ENCODE measurements at regions not wholly inside any gene's neighbourhood (a gene's known extent, or its start where the extent isn't known, plus 50 kb on each side); places are given as distances from the start of the nearest gene placed in this dataset.

DNA sequence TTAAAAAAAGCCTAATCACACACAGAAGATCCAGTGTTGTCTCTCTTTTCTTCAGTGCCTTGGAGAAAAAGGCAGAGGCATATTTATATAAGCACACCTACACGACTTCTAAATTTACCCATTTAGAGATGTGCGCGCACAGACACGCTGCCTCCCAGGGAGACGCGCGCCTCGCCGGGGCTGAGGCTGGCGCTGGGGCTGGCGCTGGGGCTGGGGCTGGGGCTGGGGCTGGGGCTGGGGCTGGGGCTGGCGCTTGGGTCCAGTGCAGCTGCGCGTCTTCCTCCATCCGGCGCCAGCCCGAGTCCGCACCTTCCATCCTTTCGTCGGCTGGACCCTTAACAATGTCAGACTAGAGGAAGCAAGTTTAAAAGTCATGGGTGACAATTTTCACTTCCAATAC lies 118.4 kb upstream of the ARID2 start:
- TF ChIP-seq, protein P1, sequence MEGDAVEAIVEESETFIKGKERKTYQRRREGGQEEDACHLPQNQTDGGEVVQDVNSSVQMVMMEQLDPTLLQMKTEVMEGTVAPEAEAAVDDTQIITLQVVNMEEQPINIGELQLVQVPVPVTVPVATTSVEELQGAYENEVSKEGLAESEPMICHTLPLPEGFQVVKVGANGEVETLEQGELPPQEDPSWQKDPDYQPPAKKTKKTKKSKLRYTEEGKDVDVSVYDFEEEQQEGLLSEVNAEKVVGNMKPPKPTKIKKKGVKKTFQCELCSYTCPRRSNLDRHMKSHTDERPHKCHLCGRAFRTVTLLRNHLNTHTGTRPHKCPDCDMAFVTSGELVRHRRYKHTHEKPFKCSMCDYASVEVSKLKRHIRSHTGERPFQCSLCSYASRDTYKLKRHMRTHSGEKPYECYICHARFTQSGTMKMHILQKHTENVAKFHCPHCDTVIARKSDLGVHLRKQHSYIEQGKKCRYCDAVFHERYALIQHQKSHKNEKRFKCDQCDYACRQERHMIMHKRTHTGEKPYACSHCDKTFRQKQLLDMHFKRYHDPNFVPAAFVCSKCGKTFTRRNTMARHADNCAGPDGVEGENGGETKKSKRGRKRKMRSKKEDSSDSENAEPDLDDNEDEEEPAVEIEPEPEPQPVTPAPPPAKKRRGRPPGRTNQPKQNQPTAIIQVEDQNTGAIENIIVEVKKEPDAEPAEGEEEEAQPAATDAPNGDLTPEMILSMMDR (conservative IDR thresholded peaks at IDR 0.05; ENCODE audit: low read depth, low read length): no peak
- H3K4me3 ChIP-seq (ENCODE audit: low read depth, low read length): no peak overlapping the region
- DNase-seq (ENCODE audit: low read depth): no peak

DNA sequence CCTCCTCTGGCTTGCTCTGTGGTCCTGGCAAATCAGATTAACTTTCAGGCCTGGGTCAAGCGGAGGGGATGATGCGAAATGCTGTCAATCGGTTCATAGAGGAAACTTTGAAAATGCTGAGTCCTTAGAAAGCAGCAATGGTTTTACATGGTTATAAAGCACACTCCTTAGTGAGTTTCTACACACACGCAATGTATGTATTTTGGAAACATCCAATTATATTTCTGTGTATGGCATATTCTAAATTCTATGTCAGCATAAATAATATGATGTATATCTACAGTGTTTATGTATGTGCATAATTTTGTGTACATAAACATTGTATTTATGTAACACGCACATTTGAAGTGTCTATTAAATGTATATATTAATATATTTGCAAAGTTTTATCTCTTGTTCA lies 118.0 kb upstream of the ARID2 start:
- TF ChIP-seq, protein P1 (conservative IDR thresholded peaks at IDR 0.05; ENCODE audit: low read depth, low read length): no peak
- no peak for DNase-seq (ENCODE audit: low read depth)
- H3K4me3 ChIP-seq (ENCODE audit: low read depth, low read length): no peak overlapping the region

DNA sequence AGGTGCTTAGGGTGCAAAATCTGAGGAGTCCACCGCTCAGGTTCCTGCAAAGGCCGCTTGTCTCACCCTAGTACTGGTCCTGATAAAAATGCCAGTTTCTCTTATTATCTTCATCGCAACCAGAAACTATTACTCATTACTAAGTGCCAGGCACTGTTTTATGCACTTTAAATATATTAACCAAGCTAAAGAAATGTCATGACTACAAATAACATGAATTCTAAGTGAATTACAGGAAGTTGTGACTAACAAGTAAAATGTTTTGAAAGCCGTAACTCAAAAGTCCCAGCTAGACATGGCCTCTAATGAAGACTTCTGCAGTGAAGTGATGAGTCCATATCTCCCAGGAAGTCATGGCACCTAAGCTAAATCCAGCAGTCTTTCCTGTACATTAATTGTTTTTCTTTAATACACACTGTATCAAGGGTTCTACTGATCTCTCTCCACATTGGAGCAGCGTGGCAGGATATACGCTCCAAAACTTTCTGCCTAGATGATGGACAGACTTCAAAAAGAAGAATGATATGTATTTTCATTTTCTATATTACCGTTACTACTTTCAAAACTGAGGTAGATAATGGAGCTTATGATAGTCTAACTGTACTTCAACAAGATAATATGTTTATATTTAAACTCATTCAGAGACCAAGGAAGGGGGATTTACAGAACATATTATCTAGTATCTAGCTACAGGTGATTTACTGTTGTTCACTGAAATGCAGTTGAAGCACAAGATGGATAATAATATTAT lies 117.3 kb upstream of the ARID2 start:
- DNase-seq (ENCODE audit: low read depth): no peak
- H3K4me3 ChIP-seq (ENCODE audit: low read depth, low read length): no peak overlapping the region
- TF ChIP-seq, protein P1 (conservative IDR thresholded peaks at IDR 0.05; ENCODE audit: low read depth, low read length): no peak

DNA sequence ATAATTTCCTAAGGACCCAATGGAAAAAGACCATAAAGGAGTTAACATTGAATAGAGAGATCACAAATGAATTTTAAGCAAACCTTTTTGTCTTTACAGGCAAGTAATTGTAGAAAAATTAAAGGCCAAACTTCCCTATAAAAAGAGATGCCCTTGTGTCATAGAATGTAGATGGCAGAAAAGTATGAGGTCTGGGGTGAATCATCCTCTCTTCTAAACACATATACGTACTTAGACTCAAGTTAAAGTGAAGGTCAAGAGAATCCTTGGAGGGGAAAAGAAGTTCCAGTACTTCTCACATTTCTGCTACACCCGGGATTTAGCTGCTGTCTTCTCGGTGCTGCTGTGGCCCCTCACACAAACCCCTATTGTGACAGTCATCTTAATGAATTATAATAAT lies 116.2 kb upstream of the ARID2 start:
- DNase-seq (ENCODE audit: low read depth): no peak
- TF ChIP-seq, protein P1 (conservative IDR thresholded peaks at IDR 0.05; ENCODE audit: low read depth, low read length): no peak

DNA sequence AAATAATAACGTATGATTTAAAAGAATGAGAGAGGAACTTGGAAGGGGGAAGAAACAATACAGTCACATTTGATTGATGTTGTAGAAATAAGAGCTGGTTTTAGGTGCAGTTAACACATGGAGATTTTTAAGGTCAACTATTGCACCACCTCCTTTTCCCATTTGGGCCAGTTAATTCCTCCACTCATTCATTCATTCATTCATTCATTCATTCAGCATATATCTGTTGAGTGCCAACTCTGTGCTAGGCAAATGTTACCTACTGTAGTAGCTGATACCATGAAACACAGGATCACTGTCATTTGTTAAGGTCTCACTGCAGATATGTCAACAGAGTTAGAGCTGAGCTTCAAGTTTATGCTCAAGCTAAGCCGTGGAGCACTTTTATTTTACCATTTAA lies 115.7 kb upstream of the ARID2 start:
- DNase-seq (ENCODE audit: low read depth): no peak
- TF ChIP-seq, protein P1 (conservative IDR thresholded peaks at IDR 0.05; ENCODE audit: low read depth, low read length): no peak
- no peak overlapping the region for H3K4me3 ChIP-seq (ENCODE audit: low read depth, low read length)

More for the DNA sequence above, 116.2 kb upstream of the ARID2 start:
- no peak overlapping the region for H3K4me3 ChIP-seq (ENCODE audit: low read depth, low read length)

DNA sequence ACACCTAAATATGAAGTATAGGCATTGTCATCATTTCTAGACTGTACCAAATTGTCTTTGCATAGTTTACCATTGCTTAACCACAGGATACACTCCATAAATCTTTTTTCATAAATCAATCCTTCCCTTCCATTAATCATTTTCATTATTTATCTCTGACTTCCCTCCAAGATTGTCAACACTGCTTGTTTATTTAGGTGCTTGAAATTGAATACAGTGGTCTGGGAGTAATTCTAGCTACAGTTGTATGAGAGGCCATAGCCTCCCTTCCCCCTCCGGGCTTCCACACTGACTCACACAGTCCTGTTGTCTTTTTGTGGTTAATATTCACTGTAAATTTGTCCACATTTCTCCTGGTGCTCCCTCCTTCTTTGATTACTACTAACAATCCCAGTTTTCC lies 114.2 kb upstream of the ARID2 start:
- no peak for DNase-seq (ENCODE audit: low read depth)
- TF ChIP-seq, protein P1 (conservative IDR thresholded peaks at IDR 0.05; ENCODE audit: low read depth, low read length): no peak
- no peak overlapping the region for H3K4me3 ChIP-seq (ENCODE audit: low read depth, low read length)

DNA sequence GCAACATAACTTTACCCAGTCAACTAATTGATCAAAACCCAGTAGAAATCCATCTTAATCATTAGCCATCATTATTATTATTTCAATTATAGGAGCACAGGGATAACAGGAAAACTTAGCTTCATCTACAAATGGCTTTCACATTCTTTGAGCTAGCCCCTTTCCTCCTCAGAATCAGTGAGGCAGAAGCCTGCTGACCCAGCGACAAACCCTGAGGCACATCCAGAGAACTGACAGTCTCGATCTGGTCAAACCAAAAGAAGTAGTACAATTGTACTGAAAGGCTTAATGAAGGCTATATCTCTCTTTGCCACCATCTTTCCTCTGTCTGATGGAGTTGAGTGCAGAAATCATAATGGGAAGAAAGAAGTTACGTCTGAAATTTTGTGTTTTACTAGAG lies 109.8 kb upstream of the ARID2 start:
- no peak overlapping the region for H3K4me3 ChIP-seq (ENCODE audit: low read depth, low read length)
- TF ChIP-seq, protein P1 (conservative IDR thresholded peaks at IDR 0.05; ENCODE audit: low read depth, low read length): no peak
- DNase-seq (ENCODE audit: low read depth): no peak
